ENCODE measurements at regions not wholly inside any gene's neighbourhood (a gene's known extent, or its start where the extent isn't known, plus 50 kb on each side); places are given as distances from the start of the nearest gene placed in this dataset.

- TF ChIP-seq TAF1 (IDR thresholded peaks at IDR 0.05; ENCODE audit: low read depth, low read length) (no peak), POLR2A (IDR thresholded peaks at IDR 0.05; ENCODE audit: control extremely low read depth in 1 of 2, low read depth in 2 of 2, low read length in 2 of 2) (no peak), GABPA (IDR thresholded peaks at IDR 0.05; ENCODE audit: borderline replicate concordance, insufficient read depth, low read length) (no peak), SIX5 (IDR thresholded peaks at IDR 0.05; ENCODE audit: low read depth, low read length) (no peak)
Measured at GRCh38 chr4:81785338-81785737, 313.6 kb upstream of the RASGEF1B start (continued).

All from H1 (cell line).